DMS153 (cell line): ENCODE measurements at regions not wholly inside any gene's neighbourhood (a gene's known extent, or its start where the extent isn't known, plus 50 kb on each side); places are given as distances from the start of the nearest gene placed in this dataset.
"Not testable (repeated sequence)": the region's sequence is repeated elsewhere in the genome, so short reads cannot be mapped to it uniquely, and the experiment has no call there.

Experiments
- DNase-seq: peaks from one replicate; lab custom pipeline; 2025; lab: John Stamatoyannopoulos, UW

DNA sequence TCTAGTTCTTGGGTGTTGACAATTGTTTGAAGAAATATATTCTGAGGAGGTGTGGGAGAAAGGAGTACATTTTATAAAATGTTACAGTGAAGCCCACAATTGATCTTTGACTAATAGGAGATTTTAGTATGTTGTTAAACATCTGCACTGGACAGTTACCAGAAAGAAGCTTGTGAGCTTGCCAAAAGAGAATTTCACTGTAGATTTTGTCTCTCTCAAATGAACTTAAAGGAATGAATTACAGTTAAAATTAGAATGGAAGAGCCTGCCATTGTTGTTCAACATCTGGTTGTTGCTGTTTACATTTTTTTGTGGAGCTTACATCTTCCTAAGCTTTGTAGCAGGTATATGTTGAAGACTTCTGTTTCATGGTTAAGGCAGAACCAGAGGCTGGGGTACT lies 620.5 kb upstream of the CCDC179 start:
- no peak for DNase-seq

DNA sequence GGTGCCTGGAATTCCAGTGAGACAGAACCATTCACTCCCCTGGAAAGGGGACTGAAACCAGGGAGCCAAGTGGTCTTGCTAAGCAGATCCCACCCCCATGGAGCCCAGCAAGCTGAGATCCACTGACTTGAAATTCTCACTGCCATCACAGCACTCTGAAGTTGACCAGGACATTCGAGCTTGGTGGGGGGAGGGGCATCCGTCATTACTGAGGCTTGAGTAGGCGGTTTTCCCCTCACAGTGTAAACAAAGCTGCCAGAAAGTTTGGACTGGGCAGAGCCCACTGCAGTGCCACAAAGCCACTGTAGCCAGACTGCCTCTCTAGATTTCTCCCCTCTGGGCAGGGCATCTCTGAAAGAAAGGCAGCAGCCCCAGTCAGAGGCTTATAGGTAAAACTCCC lies 623.9 kb upstream of the CCDC179 start:
- DNase-seq = not testable (repeated sequence)

DNA sequence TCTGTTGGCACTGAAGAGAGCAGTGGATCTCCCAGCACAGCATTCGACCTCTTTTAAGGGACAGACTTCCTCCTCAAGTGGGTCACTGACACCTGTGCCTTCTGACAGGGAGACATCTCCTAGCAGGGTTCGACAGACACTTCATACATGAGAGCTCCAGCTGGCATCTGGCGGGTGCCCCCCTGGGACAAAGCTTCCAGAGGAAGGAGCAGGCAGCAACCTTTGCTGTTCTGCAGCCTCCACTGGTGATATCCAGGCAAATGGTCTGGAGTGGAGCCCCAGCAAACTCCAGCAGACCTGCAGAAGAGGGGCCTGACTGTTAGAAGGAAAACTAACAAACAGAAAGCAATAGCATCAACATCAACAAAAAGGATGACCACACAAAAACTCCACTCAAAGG lies 624.3 kb upstream of the CCDC179 start:
- DNase-seq = not testable (repeated sequence)

DNA sequence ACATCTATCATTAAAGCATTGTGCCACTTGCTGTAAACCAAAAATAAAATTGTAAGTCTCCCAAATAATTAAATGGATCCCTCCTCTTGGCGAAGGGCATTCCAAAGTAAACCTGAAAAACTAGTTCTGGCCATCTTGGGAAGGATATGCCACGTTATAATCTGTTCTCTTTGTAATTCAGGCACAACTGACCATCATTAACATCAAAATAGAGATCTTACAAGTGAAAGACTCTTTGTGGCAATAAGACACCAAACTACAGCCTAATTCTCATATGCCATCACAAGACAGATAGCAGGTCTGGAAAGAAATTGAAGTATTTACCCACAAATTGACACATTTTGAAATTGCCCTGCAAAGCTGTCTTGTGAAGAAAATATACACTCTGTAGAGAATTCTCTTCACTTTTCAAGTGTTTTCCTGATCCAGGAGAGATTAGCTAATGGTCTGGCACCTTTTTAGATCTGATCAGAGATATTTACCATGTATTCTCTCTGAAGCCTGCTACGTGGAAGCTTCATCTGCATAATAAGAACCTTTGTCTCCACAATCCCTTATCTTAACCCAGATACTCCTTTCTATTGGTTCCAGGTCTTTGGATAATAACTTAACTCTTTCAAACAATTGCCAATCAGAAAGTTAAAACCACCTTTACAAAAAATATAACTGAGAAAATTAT lies 630.4 kb upstream of the CCDC179 start:
- no peak for DNase-seq

DNA sequence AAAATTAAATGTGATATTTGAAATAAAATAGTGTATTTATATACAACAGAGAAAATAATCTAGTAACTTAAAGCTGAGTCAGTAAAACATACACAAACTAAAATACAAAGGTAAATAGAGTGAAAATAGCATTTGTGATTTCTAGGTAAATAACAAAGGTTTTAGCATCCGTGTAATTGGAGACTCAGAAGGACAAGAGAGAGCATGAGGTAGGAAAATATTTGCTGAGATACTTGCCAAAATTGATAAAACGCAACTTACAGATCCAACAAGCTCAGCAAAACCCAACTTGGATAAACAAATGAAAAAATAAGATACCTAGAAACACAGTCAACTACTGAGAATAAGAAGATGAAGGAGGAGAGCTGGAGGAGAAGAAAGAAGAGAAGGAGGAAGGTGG lies 634.7 kb upstream of the CCDC179 start:
- DNase-seq = no peak

DNA sequence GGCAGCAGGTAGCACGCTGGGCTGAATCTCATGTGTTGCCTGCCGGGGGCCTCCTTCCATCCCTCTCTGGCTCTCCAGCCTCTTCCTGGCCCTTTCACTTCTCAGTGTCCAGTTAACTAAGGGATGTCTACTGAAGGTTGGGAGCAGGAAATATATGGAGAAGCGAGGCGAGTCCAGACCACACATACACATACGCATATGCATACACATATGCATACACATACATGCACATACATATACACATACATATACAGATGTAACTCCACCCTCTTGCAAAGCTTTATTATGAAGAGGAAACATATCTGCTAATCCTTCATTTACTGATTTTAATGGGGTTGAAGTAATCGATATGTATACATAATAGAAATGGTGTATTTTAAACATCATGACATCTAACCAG lies 636.1 kb upstream of the CCDC179 start:
- DNase-seq = no peak

DNA sequence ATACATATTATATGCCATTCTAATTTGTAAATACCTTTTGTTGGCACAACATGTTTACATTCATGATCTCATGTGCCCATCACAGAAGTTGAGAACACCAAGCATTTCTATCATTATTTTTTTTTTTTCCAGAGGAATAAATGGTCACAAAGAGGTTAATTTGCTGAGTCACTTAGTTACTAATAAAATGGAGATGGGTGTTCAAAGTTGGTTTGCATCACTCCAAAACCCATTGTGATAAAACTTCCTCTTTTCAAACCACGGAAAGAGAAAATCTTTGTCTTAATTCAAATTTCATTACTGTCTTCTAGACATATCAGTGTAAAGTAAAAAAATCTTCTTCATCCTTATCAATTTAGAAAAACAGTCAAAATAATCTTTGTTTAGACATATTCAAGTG lies 636.8 kb upstream of the CCDC179 start:
- DNase-seq = no peak

DNA sequence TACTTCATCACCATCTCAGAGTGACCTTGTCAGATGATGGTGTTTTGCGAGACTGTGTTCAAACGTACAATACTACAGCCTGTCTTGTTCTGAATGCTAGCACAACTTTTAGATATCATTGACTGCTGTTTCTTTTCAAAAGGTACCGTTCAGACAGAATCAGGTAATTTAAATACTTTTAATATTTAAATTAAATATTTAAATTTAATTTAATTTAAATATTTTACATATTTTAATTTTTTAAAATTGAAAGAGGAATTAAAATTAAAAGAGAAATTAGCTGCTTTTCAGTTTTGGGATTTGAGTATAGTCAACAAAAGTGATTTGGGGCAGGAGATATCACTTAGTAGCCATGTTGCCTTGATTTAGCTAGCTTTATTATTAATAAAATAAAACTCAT lies 642.1 kb upstream of the CCDC179 start:
- no peak for DNase-seq

DNA sequence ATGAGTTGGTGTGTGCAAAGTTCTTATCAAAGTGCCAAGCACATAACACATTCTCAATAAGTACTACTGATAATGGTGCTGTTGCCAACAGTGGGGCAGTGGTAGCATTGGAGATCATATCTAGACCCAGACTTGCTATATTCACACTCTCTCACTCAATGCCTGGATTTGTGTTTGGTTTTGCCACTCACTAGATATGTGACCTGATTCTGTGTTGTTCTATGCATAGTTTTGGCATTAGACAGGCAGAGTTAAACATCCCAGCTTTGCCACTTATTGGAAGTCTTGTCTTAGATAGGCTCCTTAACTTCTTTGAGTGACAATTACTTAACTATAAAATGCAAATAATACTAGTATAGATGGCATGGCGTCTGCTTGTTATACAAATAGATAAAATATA lies 642.6 kb upstream of the CCDC179 start:
- no peak for DNase-seq

GRCh38 chr11:23509023-23509422 lies 648.7 kb upstream of the CCDC179 start:
- no peak for DNase-seq

DNA sequence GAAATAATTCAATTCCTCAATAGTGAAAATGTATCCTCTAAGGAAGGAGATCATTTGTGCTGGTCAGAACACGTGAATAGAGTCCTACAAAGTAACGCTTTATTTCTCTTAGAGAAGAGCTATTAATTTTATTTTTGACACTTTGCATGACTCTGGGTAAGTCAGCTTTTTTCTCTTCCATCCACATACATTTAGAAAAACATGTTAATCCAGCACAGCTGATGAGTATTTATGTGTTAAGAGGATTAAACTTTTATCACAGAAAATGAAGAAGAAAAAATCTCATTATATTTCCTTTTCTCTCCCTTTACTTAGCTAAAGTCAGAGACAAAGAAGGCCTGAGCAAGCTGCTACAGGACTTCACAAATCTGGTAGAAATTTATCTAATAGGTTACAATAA lies 649.5 kb upstream of the CCDC179 start:
- no peak for DNase-seq

GRCh38 chr11:23519194-23519593 lies 658.9 kb upstream of the CCDC179 start:
- DNase-seq = no peak

- no peak for DNase-seq
Observed at GRCh38 chr11:23520226-23520960, 660.1 kb upstream of the CCDC179 start.

DNA sequence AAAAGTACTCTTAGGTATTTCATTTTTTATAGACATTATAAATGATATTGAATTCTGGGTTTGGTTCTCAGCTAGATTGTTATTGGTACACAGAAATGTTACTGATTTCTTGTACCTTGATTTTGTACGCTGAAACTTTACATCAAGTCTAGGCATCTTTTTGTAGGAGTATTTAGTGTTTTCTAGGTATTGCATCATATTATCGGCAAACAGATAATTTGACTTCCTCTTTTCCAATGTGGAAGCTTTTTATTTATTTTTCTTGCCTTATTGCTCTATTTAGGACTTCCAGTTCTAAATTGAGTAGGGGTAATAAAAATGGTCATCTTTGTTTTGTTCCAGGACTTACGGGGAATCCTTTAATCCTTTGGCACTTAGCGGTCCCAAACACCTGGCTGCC lies 676.6 kb upstream of the CCDC179 start:
- no peak for DNase-seq

DNA sequence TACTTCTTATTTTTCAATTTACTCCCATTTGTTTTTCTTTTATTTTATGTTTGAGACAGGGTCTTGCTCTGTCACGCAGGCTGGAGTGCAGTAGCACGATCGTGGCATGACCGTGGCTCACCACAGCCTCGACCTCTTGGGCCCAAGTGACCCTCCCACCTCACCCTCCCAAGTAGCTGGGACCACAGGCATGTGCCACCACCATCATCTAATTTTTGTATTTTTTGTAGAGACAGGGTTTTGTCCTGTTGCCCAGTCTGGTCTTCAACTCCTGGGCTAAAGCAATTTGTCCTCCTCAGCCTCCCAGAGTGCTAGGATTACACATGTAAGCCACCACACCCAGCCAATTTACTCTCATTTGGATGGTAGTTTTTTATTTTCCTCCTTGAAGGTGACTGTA lies 679.3 kb upstream of the CCDC179 start:
- no peak for DNase-seq

- DNase-seq = no peak
Observed at GRCh38 chr11:23540101-23540561, 679.9 kb upstream of the CCDC179 start.

- DNase-seq = no peak
Observed at GRCh38 chr11:23542189-23542588, 681.9 kb upstream of the CCDC179 start.

DNA sequence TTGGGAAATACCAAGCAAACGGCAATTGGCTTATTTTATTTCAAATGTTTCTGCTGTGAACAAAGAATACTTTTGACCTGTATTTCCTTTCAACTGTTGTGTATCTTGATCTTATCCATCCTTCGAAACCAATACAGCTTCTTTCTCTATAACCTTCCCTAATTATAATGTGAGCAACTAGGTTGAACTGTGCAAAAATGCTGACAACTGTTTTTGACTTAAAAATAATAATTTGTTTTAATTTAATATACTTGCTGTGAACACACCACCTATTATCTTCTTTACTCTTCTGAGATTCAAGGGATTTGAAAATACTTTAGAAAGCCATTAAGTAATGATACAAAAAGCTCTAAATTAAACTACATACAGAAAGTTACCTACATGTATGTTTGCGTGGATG lies 682.5 kb upstream of the CCDC179 start:
- DNase-seq = no peak

DNA sequence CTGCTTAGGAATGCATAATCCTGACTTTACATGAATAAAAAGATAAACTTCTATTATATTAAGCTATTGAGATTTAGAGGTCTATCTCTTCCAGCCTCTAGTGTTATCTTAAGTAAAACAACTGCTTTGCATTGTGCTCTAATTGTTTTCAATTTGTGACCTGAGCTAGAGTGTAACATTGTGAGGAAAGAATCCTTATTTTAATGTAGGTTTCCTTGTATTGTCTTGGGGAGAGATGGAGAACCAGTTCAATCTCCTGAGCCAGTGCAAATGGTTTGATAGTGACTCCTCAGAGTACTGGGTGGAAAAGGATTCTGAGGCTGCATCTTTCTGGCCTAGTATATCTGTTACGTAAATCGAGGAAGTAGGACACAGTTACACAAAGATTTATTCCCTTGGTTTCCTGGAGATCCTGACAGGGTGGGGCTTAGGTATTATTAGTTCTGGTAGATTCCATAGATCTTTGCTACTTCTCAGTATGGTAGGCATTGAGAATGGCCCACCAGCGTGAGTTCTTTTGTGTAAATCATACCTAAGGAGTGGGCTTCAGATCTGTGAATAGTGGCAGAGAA lies 683.5 kb upstream of the CCDC179 start:
- DNase-seq = no peak

- no peak for DNase-seq
Observed at GRCh38 chr11:23551706-23552105, 691.4 kb upstream of the CCDC179 start.

DNA sequence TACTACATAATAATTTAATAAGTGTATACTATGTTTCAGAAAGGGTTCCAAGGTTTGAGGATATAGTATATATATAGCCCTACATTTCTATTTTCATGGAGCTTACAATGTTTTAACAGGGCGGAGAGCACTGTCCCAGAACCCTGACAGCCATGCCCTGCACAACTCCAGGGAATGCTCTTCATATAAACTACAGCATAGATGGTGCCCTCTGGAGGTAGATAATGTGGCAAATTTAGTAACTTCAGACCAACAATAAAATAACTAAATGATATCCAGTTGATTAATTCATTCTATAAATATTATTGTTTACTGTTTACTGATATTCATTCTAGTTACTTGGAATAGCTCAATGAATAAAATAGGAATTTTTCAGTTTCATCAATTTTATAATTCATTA lies 693.7 kb upstream of the CCDC179 start:
- DNase-seq = no peak

DNA sequence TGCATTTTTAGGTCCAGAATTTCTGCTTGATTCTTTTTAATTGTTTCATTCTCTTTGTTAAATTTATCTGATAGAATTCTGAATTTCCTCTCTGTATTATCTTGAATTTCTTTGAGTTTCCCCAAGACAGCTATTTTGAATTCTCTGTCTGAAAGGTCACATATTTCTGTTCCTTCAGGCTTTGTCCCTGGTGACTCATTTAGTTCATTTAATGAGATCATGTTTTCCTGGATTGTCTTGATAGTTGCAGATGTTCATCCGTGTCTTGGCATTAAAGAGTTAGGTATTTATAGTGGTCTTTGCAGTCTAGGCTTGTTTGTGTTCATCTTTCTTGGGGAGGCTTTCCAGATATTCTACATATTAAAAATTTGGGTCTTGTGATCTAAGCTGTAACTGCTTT lies 694.8 kb upstream of the CCDC179 start:
- DNase-seq = no peak

DNA sequence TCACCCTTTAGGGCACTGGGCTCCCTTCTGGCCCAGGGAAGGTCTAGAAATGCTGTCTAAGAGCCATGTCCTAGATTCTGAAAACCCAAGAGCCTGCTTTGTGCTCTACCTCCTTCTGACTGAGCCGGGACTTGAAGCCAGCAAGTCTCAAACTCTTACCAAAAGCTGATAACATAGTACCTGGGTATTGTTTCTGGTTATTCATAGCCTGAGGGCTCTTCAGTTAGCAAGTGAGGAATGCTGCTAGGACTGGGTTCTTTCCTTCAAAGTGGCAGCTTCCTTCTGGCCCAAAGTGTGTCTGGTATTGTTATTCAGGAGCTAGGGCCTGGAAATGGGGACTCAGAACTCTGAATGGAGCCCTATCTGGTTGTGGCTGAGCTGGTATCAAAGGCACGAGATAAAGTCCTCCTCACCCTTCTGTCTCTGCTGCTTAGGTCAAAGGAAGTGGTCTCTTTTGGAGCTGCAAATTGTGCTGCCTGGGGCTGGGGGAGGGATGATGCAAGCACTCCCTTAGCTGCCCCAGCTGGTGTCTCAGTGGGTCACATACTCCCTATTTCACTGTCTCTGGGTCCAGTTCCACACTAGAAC lies 696.0 kb upstream of the CCDC179 start:
- no peak for DNase-seq
